GM12878 (cell line): ENCODE measurements at regions not wholly inside any gene's neighbourhood (a gene's known extent, or its start where the extent isn't known, plus 50 kb on each side); places are given as distances from the start of the nearest gene placed in this dataset.

Experiments used
- ASH2L ChIP-seq: fragments of 300-600, 200-600 bp; sonication (generic); IDR thresholded peaks from 2 replicates; pipeline ENCODE4 v1.6.1; 2017; ENCODE audit warnings: low read depth, mild to moderate bottlenecking, borderline replicate concordance
- CTCF ChIP-seq, 3 experiments: IDR thresholded peaks in 2 of 3; conservative IDR thresholded peaks in 1 of 3; 2 replicates each; pipeline ENCODE4 v1.5.1; 2011; ENCODE audit warnings: low read depth in 3 of 3, low read length in 3 of 3, mild to moderate bottlenecking in 3 of 3, control low read depth in 2 of 3, moderate library complexity in 2 of 3, inconsistent platforms in 1 of 3, mixed read lengths in 1 of 3; ENCODE audit not compliant: control insufficient read depth in 2 of 3, insufficient read depth in 1 of 3; ENCODE audit errors: extremely low read depth in 1 of 3
- EP300 ChIP-seq, 2 experiments: fragments of 150-350 bp in 1 of 2; IDR thresholded peaks; 2 replicates each; pipeline ENCODE4 v1.6.1; 2011 to 2012; ENCODE audit warnings: low read depth in 2 of 2, low read length in 2 of 2, borderline replicate concordance in 1 of 2, improper control_type of control experiment in 1 of 2, inconsistent platforms in 1 of 2; ENCODE audit not compliant: control insufficient read depth in 1 of 2
- ESRRA ChIP-seq: IDR thresholded peaks from 2 replicates; pipeline ENCODE4 v1.6.1; 2012; ENCODE audit warnings: mild to moderate bottlenecking, low read length, improper control_type of control experiment
- GABPA ChIP-seq: IDR thresholded peaks from 2 replicates; pipeline ENCODE4 v1.6.1; 2014; ENCODE audit warnings: antibody characterized with exemption, low read depth, mild to moderate bottlenecking, inconsistent platforms
- HDAC2 ChIP-seq: fragments of 200-600 bp; sonication (generic); IDR thresholded peaks from 2 replicates; pipeline ENCODE4 v1.6.1; 2017
- SIX5 ChIP-seq: IDR thresholded peaks from 2 replicates; pipeline ENCODE4 v1.6.1; 2011; ENCODE audit warnings: mild to moderate bottlenecking, low read depth, low read length, moderate library complexity; ENCODE audit not compliant: severe bottlenecking
- SMARCA5 ChIP-seq: fragments of 450-650 bp; IDR thresholded peaks from 2 replicates; pipeline ENCODE4 v1.6.1; 2017; ENCODE audit warnings: mild to moderate bottlenecking

GRCh38 chr5:57893926-57894325, 411.3 kb upstream of the ACTBL2 start:
- TF ChIP-seq SMARCA5 (no peak), GABPA (no peak), SIX5 (no peak), CTCF (IDR thresholded peaks at IDR 0.05 in 2 of 3, conservative IDR thresholded peaks at IDR 0.05 in 1 of 3; ENCODE audit: control insufficient read depth in 2 of 3, extremely low read depth in 1 of 3, insufficient read depth in 1 of 3, low read depth in 3 of 3, low read length in 3 of 3) (no peak), ASH2L (no peak), ESRRA (no peak), HDAC2 (no peak), EP300 (IDR thresholded peaks at IDR 0.05; ENCODE audit: borderline replicate concordance in 1 of 2, control insufficient read depth in 1 of 2, low read depth in 2 of 2, low read length in 2 of 2) (no peak)
